ENCODE measurements at regions not wholly inside any gene's neighbourhood (a gene's known extent, or its start where the extent isn't known, plus 50 kb on each side); places are given as distances from the start of the nearest gene placed in this dataset.

DNA sequence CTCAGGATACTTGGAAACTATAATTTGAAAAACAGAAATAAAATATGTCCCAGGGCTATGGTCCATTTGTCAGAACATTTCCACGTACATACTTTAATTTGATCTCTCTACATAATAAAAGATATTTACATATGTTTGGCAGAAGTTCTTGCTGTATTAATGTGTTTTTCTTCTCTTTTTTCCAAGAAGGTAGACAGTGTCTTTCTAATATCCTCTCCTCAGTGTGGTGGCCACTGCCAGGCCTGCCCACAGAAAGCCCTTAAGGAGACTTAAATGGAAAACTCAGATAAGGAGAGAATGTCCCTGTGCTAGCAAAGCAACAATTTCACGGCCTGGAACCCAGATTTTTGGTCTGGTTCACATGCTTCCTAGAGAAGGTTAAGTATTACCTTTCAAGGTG lies 76.5 kb upstream of the ARHGEF26 start:
- Histone ChIP-seq H3K9me3 (no peaks in the 10 kb centered on the region; the same call in 1 of the 2 replicates), H3K4me3 (no peak overlapping the region), H3K36me3 (replicated peaks) (no peaks in the 10 kb centered on the region), H3K27me3 (ENCODE audit: low read depth) (no peaks in the 10 kb centered on the region), H3K4me1 (peaks cover 5% of the 10 kb centered on the region)
- peak in 1 of 2 experiments; percentile 18 for DNase-seq (ENCODE audit: low spot score in 2 of 2)
- in situ Hi-C loops (cut with MboI; ENCODE audit: low sequenced_read_pairs): no loop called here

DNA sequence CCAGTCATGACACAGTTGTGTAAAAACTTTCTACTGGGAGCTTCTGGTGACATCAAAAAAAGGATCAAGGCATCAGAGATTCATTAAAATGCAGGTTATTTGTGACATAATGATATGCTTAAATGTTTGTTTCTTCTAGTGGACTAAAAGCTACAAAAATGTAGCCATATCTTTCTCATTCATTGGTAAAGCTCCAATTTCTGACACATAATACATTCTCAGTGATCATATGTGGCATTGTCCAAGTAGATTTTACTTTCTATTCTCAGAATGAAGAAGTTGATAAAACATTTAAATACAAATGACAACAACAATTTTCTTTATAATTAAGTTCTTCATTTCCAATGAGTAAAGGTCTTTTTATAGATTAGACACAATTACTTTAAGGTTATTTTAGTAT lies 71.0 kb upstream of the ARHGEF26 start:
- no peaks in the 10 kb centered on the region for H3K36me3 ChIP-seq (replicated peaks)
- peaks cover 3% of the 10 kb centered on the region for H3K4me1 ChIP-seq
- no peak for DNase-seq (ENCODE audit: low spot score in 2 of 2)
- in situ Hi-C loops (cut with MboI; ENCODE audit: low sequenced_read_pairs): no loop called here
- H3K9me3 ChIP-seq: no peaks in the 10 kb centered on the region; the same call in 1 of the 2 replicates
- no peaks in the 10 kb centered on the region for H3K27me3 ChIP-seq (ENCODE audit: low read depth)
- H3K4me3 ChIP-seq: no peak overlapping the region

DNA sequence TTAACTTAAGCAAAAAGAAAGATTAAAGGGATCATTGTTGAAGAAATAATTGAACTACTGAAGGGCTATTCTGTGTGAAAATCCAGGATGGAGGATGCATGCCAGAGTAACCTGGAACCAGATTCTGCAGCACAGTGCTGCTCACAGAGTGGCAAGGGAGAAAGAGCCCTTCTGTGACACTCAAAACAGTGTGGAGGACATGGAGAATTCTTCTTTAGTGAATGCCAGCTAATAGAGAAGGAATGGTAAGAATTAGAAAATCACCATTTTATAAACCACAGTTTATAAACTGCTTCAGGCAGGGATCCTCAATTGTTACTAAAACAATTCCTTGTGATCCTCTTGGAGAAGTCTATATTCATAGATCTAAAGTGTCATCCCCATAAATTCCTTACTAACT lies 70.4 kb upstream of the ARHGEF26 start:
- Histone ChIP-seq H3K9me3 (no peaks in the 10 kb centered on the region; the same call in 1 of the 2 replicates), H3K4me1 (peaks cover 3% of the 10 kb centered on the region), H3K36me3 (replicated peaks) (no peaks in the 10 kb centered on the region), H3K4me3 (no peak overlapping the region), H3K27me3 (ENCODE audit: low read depth) (no peaks in the 10 kb centered on the region)
- in situ Hi-C loops (cut with MboI; ENCODE audit: low sequenced_read_pairs): no loop called here
- DNase-seq (ENCODE audit: low spot score in 2 of 2): no peak

DNA sequence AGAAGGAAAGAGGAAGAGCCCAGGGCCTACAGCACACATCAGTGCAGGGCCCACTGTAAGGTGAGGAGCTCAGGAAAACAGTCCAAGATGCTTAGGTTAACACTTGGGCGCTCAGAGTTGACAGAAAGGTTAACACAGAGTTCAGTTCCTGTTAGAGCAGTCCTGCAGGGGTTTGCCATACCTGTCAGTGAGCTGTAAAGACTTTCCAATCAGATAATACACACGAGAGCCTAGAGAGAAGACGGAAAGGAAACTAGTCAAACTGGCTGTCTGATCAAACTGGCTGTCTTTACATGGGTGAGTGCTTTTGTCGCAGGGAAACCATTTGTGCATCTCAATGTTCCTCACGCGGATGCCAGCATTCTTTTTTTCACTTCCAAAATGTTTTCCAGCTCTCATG lies 61.4 kb upstream of the ARHGEF26 start:
- no peaks in the 10 kb centered on the region for H3K27me3 ChIP-seq (ENCODE audit: low read depth)
- H3K36me3 ChIP-seq (replicated peaks): no peaks in the 10 kb centered on the region
- in situ Hi-C loops (cut with MboI; ENCODE audit: low sequenced_read_pairs): no loop called here
- H3K9me3 ChIP-seq: no peaks in the 10 kb centered on the region
- no peak overlapping the region for H3K4me3 ChIP-seq
- H3K4me1 ChIP-seq: no peaks in the 10 kb centered on the region
- DNase-seq (ENCODE audit: low spot score in 2 of 2): no peak

DNA sequence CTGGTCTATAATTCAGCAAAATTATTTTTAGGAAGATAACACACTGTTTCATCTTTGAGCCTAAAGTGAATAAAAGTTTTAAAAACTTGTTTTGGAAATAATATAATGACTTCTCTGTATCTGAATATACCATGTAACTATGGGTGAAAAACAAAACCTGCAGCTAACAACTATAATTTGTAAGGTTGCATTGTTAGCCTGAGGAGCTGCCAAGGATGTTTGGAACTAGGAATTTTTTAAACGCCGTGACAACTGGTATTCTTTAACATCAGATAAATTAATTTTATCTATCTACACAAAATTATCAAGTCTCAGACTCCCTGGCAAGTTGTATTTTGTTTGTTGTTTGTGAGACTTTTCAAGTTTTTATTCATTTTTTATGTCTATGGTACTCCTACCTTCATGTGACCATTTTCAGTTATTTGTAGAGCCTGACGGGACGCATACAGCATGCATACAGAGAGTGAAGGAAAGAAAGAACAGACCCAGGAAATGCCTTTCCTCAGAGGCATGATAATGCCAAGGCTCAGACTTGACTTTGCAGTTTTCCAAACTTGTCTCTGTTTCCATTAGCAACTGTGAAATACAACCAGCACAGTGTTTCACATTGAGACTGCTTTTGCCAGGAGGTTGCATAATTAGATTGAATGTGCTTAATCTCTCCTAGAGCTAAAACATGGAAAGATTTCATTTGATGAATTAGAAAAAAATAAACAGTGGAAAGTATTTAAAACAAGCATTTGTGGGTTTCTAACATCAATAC lies 60.8 kb upstream of the ARHGEF26 start:
- H3K9me3 ChIP-seq: no peaks in the 10 kb centered on the region
- no peaks in the 10 kb centered on the region for H3K27me3 ChIP-seq (ENCODE audit: low read depth)
- in situ Hi-C loops (cut with MboI; ENCODE audit: low sequenced_read_pairs): no loop called here
- DNase-seq (ENCODE audit: low spot score in 2 of 2): no peak
- H3K36me3 ChIP-seq (replicated peaks): no peaks in the 10 kb centered on the region
- H3K4me1 ChIP-seq: no peaks in the 10 kb centered on the region
- no peak overlapping the region for H3K4me3 ChIP-seq

DNA sequence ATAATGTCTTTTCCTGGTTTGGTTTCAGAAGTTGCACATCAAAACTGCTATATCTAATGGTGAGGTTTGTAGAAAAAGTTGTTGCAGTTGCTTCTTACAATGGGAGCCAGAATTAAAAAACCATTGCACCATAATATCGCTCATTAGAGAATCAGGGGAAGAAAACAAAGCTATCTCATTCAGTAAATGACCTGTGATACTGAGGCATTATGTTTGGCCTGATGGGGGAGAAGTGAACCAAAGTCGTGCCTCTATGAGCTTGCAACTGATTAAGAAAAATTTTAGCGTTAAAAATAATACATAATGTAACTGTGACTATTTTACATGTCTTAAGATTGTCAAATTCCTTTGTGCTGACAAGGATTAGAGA lies 60.2 kb upstream of the ARHGEF26 start:
- no peaks in the 10 kb centered on the region for H3K36me3 ChIP-seq (replicated peaks)
- no peak overlapping the region for H3K4me3 ChIP-seq
- H3K27me3 ChIP-seq (ENCODE audit: low read depth): no peaks in the 10 kb centered on the region
- no peak for DNase-seq (ENCODE audit: low spot score in 2 of 2)
- in situ Hi-C loops (cut with MboI; ENCODE audit: low sequenced_read_pairs): no loop called here
- no peaks in the 10 kb centered on the region for H3K9me3 ChIP-seq
- H3K4me1 ChIP-seq: no peaks in the 10 kb centered on the region

DNA sequence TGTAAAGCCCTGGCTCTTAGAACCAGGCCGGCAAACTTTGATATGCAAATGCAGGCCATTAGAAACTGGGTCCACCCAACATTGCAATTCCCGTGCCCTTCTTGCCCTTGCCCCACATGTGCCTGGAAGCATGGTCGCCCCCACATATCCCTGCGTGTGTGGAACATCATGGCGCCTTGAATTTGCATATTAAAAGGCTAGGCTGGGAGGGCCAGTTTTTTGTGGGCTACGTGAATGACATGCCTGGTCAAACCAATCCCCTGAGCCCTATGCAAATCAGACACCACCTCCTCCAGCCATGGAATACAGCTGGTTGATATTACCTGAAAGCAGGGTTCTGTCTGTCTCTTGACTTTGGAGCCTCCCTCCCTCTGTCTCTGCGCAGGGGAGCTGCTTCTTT lies 58.7 kb upstream of the ARHGEF26 start:
- Histone ChIP-seq H3K36me3 (replicated peaks) (no peaks in the 10 kb centered on the region), H3K27me3 (ENCODE audit: low read depth) (no peaks in the 10 kb centered on the region), H3K9me3 (no peaks in the 10 kb centered on the region), H3K4me1 (no peaks in the 10 kb centered on the region), H3K4me3 (no peak overlapping the region)
- in situ Hi-C loops (cut with MboI; ENCODE audit: low sequenced_read_pairs): no loop called here
- DNase-seq (ENCODE audit: low spot score in 2 of 2): no peak

DNA sequence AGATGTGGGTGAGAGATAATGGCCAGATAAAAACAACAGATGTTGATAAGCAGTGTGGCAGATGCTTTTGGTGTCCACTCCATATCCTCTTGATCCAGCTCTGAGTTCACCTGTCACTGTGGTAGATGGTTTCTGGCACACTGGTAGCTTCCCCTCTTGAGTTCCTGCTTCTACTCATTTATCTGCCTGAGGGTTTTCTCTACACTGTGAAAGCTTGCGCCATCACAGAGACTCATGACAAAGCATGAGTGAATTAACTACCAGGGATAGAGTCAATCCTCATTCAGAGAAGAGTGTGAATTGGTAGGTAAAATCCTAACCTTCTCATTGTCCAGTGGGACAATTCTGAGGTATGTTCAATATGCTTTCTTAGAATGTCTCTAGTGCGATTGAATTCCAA lies 50.0 kb upstream of the ARHGEF26 start:
- H3K36me3 ChIP-seq (replicated peaks): no peaks in the 10 kb centered on the region
- no peaks in the 10 kb centered on the region for H3K4me1 ChIP-seq
- H3K4me3 ChIP-seq: no peak overlapping the region
- H3K27me3 ChIP-seq (ENCODE audit: low read depth): no peaks in the 10 kb centered on the region
- DNase-seq (ENCODE audit: low spot score in 2 of 2): no peak
- H3K9me3 ChIP-seq: no peaks in the 10 kb centered on the region; the same call in 1 of the 2 replicates
- in situ Hi-C loops (cut with MboI; ENCODE audit: low sequenced_read_pairs): no loop called here

Data from HAP-1 (cell line).